ENCODE measurements at regions not wholly inside any gene's neighbourhood (a gene's known extent, or its start where the extent isn't known, plus 50 kb on each side); places are given as distances from the start of the nearest gene placed in this dataset.

DNA sequence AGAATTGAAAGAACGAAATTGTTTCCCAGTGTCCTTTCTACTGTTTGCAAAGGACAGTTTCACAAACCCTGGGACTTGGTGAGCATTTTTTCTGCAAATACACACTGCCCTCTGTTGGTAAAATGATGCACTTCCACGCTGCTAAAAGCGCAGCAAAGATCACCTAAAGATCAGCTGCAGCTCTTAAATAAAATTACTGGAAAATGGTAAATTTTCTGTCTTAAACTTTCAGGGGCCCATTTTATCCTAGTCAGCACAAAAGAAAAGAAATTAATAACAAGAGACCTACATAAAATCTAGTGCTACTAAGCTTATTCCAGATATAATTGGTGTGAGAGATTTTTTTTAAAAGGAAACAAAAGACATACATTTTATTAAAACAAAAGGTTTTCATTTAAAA lies 566.0 kb downstream of the CAAP1 start:
- intact Hi-C loops (cut with DNase I): no loop called here
- no peak for TF ChIP-seq POLR2A (IDR thresholded peaks at IDR 0.05)
- TF ChIP-seq, protein P1, sequence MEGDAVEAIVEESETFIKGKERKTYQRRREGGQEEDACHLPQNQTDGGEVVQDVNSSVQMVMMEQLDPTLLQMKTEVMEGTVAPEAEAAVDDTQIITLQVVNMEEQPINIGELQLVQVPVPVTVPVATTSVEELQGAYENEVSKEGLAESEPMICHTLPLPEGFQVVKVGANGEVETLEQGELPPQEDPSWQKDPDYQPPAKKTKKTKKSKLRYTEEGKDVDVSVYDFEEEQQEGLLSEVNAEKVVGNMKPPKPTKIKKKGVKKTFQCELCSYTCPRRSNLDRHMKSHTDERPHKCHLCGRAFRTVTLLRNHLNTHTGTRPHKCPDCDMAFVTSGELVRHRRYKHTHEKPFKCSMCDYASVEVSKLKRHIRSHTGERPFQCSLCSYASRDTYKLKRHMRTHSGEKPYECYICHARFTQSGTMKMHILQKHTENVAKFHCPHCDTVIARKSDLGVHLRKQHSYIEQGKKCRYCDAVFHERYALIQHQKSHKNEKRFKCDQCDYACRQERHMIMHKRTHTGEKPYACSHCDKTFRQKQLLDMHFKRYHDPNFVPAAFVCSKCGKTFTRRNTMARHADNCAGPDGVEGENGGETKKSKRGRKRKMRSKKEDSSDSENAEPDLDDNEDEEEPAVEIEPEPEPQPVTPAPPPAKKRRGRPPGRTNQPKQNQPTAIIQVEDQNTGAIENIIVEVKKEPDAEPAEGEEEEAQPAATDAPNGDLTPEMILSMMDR (IDR thresholded peaks at IDR 0.05): peak; percentile 22 to 48 (median 34)
- no peak for TF ChIP-seq EP300 (IDR thresholded peaks at IDR 0.05)

DNA sequence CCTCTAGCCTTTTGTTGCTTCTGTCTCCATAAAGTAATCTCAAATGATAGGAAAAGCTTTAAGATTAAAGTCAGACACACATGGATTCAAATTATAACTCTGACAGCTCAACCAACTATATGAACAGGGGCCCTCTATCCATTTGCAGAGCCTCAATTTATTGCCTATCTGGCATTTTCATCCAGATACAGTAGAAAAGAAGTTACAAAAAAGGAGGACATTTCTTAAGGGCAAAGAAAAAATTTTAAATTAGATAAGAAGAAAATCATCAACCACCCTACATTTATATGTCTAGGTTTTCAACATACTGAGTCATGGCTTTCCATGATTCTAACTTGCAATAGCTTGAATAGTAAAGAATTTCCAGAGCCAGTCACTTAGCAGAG lies 567.2 kb downstream of the CAAP1 start:
- Histone ChIP-seq H3K4me1 (ENCODE audit: insufficient read depth) (peaks cover 1% of the 10 kb centered on the region), H3K36me3 (no peaks in the 10 kb centered on the region), H3K27ac (no peak overlapping the region), H3K27me3 (no peaks in the 10 kb centered on the region), H3K4me3 (no peak overlapping the region), H3K9me3 (no peaks in the 10 kb centered on the region)
- no peak for TF ChIP-seq POLR2A (IDR thresholded peaks at IDR 0.05)
- TF ChIP-seq EP300 (IDR thresholded peaks at IDR 0.05): no peak
- TF ChIP-seq, protein P1 (IDR thresholded peaks at IDR 0.05): no peak
- intact Hi-C loops (cut with DNase I): no loop called here
- DNase-seq: no peak

More for the DNA sequence above, 566.0 kb downstream of the CAAP1 start:
- 2 to 3% (median 2%) methylated on average over 3 of the region's 3 CpGs for WGBS, 3 donors
- no peaks in the 10 kb centered on the region for H3K27me3 ChIP-seq
- no peaks in the 10 kb centered on the region for H3K9me3 ChIP-seq
- H3K4me1 ChIP-seq (ENCODE audit: insufficient read depth): peaks cover 1% of the 10 kb centered on the region
- H3K27ac ChIP-seq: no peak overlapping the region
- DNase-seq: peak in 1 of 5 donors; percentile 24
- no peak overlapping the region for H3K4me3 ChIP-seq
- no peaks in the 10 kb centered on the region for H3K36me3 ChIP-seq

DNA sequence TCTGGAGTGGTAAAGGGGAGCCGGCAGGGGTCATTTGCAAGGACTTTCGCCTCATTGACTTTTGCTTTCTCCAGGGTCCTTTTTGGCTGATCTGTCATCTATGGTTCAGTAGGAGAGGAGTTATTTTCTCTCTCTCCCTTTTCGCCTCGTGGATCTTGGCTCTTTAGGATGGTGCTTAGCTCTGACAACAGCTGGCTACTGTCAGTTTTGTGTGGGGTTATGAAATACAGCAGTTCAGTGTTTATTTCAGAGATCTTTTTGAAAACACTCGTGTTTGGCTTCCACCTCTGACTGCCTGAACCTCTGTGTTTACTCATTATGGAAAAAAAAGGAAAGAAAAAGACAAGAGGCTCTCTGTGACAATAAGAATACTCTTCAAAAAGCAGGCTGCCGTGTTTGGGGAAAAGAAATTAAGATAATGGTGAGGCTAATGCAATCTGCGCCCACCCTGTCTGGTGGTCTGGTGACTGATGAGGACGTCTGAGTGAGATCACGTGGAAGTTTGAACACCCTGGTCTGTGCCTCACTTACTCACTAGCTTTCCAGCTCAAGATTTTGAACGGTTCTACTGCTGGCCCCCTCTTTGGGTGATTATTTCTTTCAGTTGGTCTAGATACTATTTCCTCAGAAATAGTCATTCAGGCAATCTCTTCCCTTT lies 567.7 kb downstream of the CAAP1 start:
- Histone ChIP-seq H3K27me3 (no peaks in the 10 kb centered on the region), H3K4me3 (no peak overlapping the region), H3K9me3 (no peaks in the 10 kb centered on the region), H3K27ac (no peak overlapping the region), H3K4me1 (ENCODE audit: insufficient read depth) (peaks cover 1% of the 10 kb centered on the region), H3K36me3 (no peaks in the 10 kb centered on the region)
- DNase-seq: peak in 1 of 5 donors; percentile 14
- WGBS, 3 donors: 5 to 9% (median 7%) methylated on average over 10 of the region's 10 CpGs
- intact Hi-C loops (cut with DNase I): no loop called here
- TF ChIP-seq, protein P1 (IDR thresholded peaks at IDR 0.05): no peak
- TF ChIP-seq POLR2A (IDR thresholded peaks at IDR 0.05) (no peak), EP300 (IDR thresholded peaks at IDR 0.05) (no peak)

DNA sequence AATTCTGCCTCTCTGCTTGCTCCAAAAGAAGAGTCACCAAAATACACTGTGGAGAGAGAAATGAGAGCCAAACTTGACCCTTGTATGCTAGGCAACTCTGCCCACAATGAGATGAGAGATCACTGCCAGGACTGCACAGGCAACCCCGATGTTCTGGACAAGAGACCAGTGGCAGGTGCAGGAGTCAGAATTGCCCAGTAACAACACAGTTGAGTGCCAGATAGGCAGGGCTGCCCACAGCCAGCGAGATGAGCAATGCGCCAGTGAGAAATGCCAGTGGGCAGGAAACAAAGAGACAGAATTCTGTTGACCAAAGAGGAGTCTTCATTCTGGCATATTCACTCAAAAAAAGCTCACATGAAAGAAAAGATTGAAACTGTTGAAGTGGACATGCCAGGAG lies 570.7 kb downstream of the CAAP1 start:
- Histone ChIP-seq H3K9me3 (no peaks in the 10 kb centered on the region), H3K4me3 (no peak overlapping the region), H3K27me3 (no peaks in the 10 kb centered on the region), H3K4me1 (ENCODE audit: insufficient read depth) (peaks cover 1% of the 10 kb centered on the region), H3K36me3 (no peaks in the 10 kb centered on the region), H3K27ac (no peak overlapping the region)
- WGBS, 3 donors: 91 to 93% (median 92%) methylated on average over 3 of the region's 3 CpGs
- no peak for DNase-seq
- intact Hi-C loops (cut with DNase I): no loop called here
- TF ChIP-seq, protein P1 (IDR thresholded peaks at IDR 0.05): no peak
- no peak for TF ChIP-seq EP300 (IDR thresholded peaks at IDR 0.05)
- TF ChIP-seq POLR2A (IDR thresholded peaks at IDR 0.05): no peak
